GM12891 (cell line): ENCODE measurements at regions not wholly inside any gene's neighbourhood (a gene's known extent, or its start where the extent isn't known, plus 50 kb on each side); places are given as distances from the start of the nearest gene placed in this dataset.

Source experiments
- PAX5 ChIP-seq: IDR thresholded peaks from 2 replicates; pipeline ENCODE4 v1.6.1; 2011; ENCODE audit warnings: low read length, moderate library complexity, mild to moderate bottlenecking; ENCODE audit not compliant: insufficient read depth, severe bottlenecking
- POLR2A ChIP-seq: IDR thresholded peaks from 2 replicates; pipeline ENCODE4 v1.6.1; 2011; ENCODE audit warnings: low read depth, low read length, control low read depth
- POLR2AphosphoS5 ChIP-seq: IDR thresholded peaks from 2 replicates; pipeline ENCODE4 v1.6.1; 2011; ENCODE audit warnings: low read depth, low read length, control low read depth

GRCh38 chr10:33048223-33048622, 90.2 kb upstream of the ITGB1 start:
- no peak for TF ChIP-seq POLR2AphosphoS5
- no peak for TF ChIP-seq PAX5
- no peak for TF ChIP-seq POLR2A
